VCaP (cell line): ENCODE measurements at regions not wholly inside any gene's neighbourhood (a gene's known extent, or its start where the extent isn't known, plus 50 kb on each side); places are given as distances from the start of the nearest gene placed in this dataset.

Experiments
- H3K27ac ChIP-seq: fragments of 450-650 bp; 2 replicates; pipeline ENCODE4 v1.5.1; 2017
- TF ChIP-seq, protein P1 (sequence below): fragments of 450-650 bp; conservative IDR thresholded peaks from 2 replicates; pipeline ENCODE4 v1.5.1; 2017; ENCODE audit warnings: mild to moderate bottlenecking, moderate library complexity

DNA sequence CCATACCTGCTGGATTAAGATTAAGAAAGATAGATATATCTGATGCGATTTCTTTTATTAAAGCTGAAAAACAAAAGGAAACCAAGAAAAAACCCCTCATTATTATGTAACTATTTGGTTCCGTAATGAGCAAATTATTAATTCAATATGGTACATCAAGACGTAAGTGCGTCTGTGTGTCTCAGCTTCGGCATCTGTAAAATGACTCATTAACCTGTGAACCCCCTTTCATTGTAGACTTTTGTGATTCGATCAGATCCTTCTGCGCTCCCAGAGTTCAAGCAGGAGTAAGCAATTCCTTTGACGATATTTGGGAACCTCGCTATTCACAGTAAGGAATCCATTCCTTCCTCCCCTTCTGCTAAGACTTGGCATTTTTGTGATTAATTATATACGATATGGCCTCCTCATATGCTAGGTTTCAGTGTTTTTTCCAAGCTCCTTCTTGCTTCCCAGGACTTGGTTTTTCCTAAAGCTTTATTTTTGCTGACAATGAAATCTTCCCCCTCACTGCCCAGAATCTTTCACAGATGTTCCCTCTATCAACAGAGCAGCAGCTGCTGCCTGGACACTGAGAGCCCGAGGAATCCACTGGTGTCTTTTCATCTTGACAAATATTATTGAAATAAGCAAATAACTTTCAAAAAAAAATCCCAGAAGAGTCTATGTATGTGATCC, 171.7 kb upstream of the CELF2 start:
- H3K27ac ChIP-seq, result no peak overlapping the region
- TF ChIP-seq, protein P1, sequence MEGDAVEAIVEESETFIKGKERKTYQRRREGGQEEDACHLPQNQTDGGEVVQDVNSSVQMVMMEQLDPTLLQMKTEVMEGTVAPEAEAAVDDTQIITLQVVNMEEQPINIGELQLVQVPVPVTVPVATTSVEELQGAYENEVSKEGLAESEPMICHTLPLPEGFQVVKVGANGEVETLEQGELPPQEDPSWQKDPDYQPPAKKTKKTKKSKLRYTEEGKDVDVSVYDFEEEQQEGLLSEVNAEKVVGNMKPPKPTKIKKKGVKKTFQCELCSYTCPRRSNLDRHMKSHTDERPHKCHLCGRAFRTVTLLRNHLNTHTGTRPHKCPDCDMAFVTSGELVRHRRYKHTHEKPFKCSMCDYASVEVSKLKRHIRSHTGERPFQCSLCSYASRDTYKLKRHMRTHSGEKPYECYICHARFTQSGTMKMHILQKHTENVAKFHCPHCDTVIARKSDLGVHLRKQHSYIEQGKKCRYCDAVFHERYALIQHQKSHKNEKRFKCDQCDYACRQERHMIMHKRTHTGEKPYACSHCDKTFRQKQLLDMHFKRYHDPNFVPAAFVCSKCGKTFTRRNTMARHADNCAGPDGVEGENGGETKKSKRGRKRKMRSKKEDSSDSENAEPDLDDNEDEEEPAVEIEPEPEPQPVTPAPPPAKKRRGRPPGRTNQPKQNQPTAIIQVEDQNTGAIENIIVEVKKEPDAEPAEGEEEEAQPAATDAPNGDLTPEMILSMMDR, result no peak

DNA sequence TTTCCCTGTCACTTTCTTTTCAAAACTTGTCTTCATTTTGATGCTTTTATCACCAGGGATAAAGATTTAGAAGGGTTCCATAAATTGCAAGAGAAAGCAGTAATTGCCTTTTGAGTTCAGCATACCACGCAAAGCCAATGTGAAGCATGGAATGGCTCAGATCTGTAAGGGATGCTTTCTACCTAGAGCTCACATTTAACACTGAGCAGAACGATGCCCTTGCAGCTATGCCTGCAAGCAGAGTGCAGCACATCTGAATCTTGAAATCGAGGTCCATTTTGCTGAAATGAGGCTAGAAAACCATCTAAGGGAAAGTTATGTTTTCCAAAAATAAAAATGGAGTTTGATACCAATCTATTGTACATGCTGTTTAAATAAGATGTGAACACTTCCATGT, 171.2 kb upstream of the CELF2 start:
- TF ChIP-seq, protein P1, result no peak
- H3K27ac ChIP-seq, result no peak overlapping the region

DNA sequence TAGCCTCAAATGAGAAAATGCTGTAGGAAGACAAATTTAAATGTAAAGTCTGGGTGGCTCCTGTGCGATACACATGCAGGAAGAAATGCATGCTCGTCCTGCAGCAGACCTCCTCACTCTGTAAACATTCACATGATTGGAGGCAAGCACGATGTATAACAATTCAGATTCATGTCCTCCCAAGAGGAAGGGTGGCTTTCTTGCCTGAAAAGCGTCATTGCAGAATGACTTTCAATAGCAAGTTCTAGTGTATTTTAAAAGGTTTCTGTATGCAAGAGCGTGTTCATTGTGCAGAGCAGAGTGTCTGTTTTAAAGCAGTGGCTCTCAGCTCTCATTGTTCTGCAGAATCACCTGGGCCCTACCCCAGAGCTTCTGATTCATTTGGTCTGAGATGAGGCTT, 170.3 kb upstream of the CELF2 start:
- H3K27ac ChIP-seq, result no peak overlapping the region
- TF ChIP-seq, protein P1, result no peak

DNA sequence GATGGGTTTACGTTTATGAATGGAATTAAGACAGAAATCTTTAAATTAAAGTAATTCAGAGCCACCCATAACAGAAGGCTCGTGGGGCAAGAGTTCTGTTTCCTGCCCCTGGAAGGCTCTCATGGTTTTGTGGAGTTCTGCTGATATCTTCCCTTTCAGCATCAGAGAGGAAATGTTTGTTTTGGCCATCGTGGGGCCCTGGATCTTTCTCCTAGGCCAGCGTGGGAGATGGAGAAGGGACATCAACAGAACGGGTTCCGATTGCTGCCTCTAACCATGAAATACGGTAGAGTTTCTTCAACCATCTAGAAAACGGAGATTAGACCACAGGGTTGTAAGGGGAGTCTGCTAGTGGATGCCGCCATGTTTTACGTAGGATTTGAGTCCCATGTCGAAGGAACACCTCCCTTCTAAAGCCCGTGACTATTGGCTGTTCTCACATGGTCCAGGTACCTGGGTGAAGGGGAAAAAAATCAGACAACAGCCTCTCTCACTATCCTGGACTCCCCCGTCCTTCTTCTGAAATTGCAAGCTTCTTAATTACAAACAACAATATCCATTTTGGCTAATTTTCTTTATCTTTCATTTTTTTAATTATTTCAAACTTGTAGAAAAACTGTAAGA, 169.1 kb upstream of the CELF2 start:
- TF ChIP-seq, protein P1, result no peak
- no peak overlapping the region for H3K27ac ChIP-seq

DNA sequence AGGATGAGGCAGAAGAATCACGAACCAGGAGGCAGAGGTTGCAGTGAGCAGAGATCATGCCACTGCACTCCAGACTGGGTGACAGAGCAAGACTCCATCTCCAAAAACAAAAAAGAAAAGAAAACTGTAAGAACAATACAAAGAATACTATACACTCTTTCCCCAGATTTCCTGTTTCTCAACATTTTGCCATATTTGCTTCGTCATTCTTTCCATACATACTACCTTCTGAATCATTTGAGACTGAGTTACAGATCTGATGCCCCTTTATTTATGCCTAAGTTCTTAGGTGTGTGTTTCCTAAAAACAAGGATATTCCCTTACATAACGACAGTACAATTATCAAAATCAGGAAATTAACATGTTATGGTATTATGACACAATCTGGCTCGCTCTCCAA, 168.4 kb upstream of the CELF2 start:
- H3K27ac ChIP-seq, result no peak overlapping the region
- TF ChIP-seq, protein P1, result no peak

DNA sequence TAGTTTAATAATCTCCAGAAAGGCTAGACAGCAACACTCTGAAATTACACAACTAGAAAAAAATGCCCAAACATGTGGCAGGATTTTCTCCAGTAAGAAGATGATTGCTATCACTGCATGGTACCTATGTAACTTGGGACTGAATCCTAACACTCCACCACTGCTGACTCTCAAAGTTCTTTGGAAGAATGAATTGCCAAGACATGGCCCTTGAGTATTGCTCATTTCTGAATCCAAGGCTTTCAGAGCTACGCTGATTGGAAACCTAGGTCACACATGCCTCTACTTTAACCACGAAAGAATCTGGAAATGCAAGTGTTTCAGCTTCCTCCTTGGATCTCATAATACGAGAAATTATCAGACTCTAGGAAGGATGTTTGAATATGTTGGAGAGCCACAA, 167.5 kb upstream of the CELF2 start:
- TF ChIP-seq, protein P1, result no peak
- no peak overlapping the region for H3K27ac ChIP-seq

DNA sequence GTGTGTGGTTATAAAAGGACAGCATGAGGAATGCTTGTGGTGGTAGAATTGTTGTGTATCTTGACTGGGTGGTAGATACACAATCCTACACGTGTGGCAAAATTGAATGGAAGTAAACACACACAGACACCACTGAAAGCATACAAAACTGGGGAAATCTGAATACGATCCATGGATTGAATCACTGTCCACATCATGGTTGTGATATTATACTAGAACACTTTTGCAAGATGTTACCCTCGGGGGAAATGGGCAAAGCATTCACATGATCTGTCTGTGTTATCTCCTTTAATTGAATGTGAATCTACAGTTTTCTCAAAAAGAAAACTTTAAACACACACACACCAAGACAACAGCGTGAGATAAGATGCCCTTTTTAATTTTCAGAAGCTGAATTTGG, 165.2 kb upstream of the CELF2 start:
- TF ChIP-seq, protein P1, result no peak
- no peak overlapping the region for H3K27ac ChIP-seq
